Lower leg skin (tissue), 4 donors: ENCODE measurements at regions not wholly inside any gene's neighbourhood (a gene's known extent, or its start where the extent isn't known, plus 50 kb on each side); places are given as distances from the start of the nearest gene placed in this dataset.

Source experiments
- DNase-seq, 2 donors: peaks; one replicate each; pipeline ENCODE4 v3.0.0-alpha.2; 2019; ENCODE audit warnings: low spot score in 2 of 2
- H3K4me3 ChIP-seq: fragments of 200-600 bp; sonication (generic); 2 replicates; pipeline ENCODE4 v1.5.1; 2017; ENCODE audit warnings: mild to moderate bottlenecking, low read depth; ENCODE audit not compliant: poor library complexity, severe bottlenecking
- CTCF ChIP-seq, 3 donors: fragments of 450-650 bp; IDR thresholded peaks; one replicate each; pipeline ENCODE4 v1.5.1; 2016; ENCODE audit warnings: antibody characterized with exemption in 3 of 3, mild to moderate bottlenecking in 3 of 3, moderate library complexity in 2 of 3
- POLR2A ChIP-seq, 2 donors: fragments of 450-650 bp; IDR thresholded peaks; one replicate each; pipeline ENCODE4 v1.6.1; 2016 to 2017; ENCODE audit warnings: antibody characterized with exemption in 2 of 2, mild to moderate bottlenecking in 1 of 2, moderate library complexity in 1 of 2
- WGBS, 2 donors: methylation state at CpG; one replicate each; pipeline ENCODE4 v1.1.5; 2018; 5-methylcytosine and 5-hydroxymethylcytosine counted together
- intact Hi-C: fragments of 100-400 bp; cut with DNase I; formaldehyde crosslinking; loops from one replicate; pipeline ENCODE4 v1.15.0; 2023; ENCODE audit warnings: low total_unique reads

GRCh38 chr5:15013654-15014463 is 142.3 kb upstream of the ANKH start:
- DNase-seq = no peak
- 48 to 58% methylated on average over 3 of the region's 3 CpGs for WGBS, 2 donors
- no peak overlapping the region for H3K4me3 ChIP-seq
- intact Hi-C loops = loop anchor here (5.0 kb wide), 1 partner anchor 287 kb away; no protein-coding TSS in a partner anchor
- TF ChIP-seq CTCF (IDR thresholded peaks at IDR 0.05) = peak in 1 of 3 donors; percentile 45
- no peak for TF ChIP-seq POLR2A (IDR thresholded peaks at IDR 0.05)

GRCh38 chr5:15012061-15012460 is 140.5 kb upstream of the ANKH start:
- intact Hi-C loops = loop anchor here (5.0 kb wide), 1 partner anchor 285 kb away; no protein-coding TSS in a partner anchor
- TF ChIP-seq CTCF (IDR thresholded peaks at IDR 0.05) (no peak), POLR2A (IDR thresholded peaks at IDR 0.05) (no peak)
- DNase-seq = no peak
- no peak overlapping the region for H3K4me3 ChIP-seq

- no peak for DNase-seq
- WGBS, 2 donors = 79 to 83% methylated on average over 4 of the region's 4 CpGs
- no peak overlapping the region for H3K4me3 ChIP-seq
- TF ChIP-seq POLR2A (IDR thresholded peaks at IDR 0.05) (no peak), CTCF (IDR thresholded peaks at IDR 0.05) (no peak)
- intact Hi-C loops = loop anchor here (5.0 kb wide), 1 partner anchor 284 kb away; no protein-coding TSS in a partner anchor
These were observed 139.4 kb upstream of the ANKH start for GRCh38 chr5:15010936-15011335.

GRCh38 chr5:15009420-15009819 is 137.8 kb upstream of the ANKH start:
- 36% methylated on average over 3 of the region's 3 CpGs for WGBS, 2 donors
- no peak for DNase-seq
- TF ChIP-seq CTCF (IDR thresholded peaks at IDR 0.05) = no peak
- no peak for TF ChIP-seq POLR2A (IDR thresholded peaks at IDR 0.05)
- H3K4me3 ChIP-seq = no peak overlapping the region
- intact Hi-C loops = no loop called here

GRCh38 chr5:15008921-15009320 is 137.3 kb upstream of the ANKH start:
- WGBS, 2 donors = 53 to 55% methylated on average over 5 of the region's 5 CpGs
- DNase-seq = no peak
- H3K4me3 ChIP-seq = no peak overlapping the region
- intact Hi-C loops = no loop called here
- no peak for TF ChIP-seq POLR2A (IDR thresholded peaks at IDR 0.05)
- no peak for TF ChIP-seq CTCF (IDR thresholded peaks at IDR 0.05)
